ENCODE measurements at regions not wholly inside any gene's neighbourhood (a gene's known extent, or its start where the extent isn't known, plus 50 kb on each side); places are given as distances from the start of the nearest gene placed in this dataset.

DNA sequence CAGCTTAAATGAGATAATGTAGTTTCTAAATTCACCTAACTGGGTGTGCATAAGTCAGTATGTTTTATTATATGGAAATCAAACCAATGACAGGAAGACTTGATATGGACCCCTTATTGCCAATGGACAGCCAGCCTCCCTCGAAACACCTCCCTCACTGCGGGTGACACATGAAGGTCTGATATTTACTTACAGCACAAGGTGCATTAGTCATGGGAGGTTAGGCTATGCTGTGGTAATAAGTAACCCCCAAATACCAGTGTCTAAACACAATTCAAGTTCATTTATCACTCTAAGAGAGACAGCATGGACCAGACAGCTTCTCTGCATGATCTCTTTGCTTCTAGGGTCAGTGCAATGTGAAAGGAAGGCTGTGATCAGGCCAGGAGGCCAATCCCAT, 126.0 kb upstream of the KCNJ6 start:
- DNase-seq (ENCODE audit: low read depth): no peak
- H3K4me3 ChIP-seq (ENCODE audit: low read depth, low read length): no peak overlapping the region
- TF ChIP-seq POLR2A (IDR thresholded peaks at IDR 0.05; ENCODE audit: extremely low read depth, insufficient read length) (no peak), MYC (IDR thresholded peaks at IDR 0.05; ENCODE audit: low read depth, low read length) (no peak)
- TF ChIP-seq, protein P1, sequence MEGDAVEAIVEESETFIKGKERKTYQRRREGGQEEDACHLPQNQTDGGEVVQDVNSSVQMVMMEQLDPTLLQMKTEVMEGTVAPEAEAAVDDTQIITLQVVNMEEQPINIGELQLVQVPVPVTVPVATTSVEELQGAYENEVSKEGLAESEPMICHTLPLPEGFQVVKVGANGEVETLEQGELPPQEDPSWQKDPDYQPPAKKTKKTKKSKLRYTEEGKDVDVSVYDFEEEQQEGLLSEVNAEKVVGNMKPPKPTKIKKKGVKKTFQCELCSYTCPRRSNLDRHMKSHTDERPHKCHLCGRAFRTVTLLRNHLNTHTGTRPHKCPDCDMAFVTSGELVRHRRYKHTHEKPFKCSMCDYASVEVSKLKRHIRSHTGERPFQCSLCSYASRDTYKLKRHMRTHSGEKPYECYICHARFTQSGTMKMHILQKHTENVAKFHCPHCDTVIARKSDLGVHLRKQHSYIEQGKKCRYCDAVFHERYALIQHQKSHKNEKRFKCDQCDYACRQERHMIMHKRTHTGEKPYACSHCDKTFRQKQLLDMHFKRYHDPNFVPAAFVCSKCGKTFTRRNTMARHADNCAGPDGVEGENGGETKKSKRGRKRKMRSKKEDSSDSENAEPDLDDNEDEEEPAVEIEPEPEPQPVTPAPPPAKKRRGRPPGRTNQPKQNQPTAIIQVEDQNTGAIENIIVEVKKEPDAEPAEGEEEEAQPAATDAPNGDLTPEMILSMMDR (IDR thresholded peaks at IDR 0.05; ENCODE audit: low read depth, low read length): no peak
- TF ChIP-seq, protein P2, sequence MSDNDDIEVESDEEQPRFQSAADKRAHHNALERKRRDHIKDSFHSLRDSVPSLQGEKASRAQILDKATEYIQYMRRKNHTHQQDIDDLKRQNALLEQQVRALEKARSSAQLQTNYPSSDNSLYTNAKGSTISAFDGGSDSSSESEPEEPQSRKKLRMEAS (IDR thresholded peaks at IDR 0.05; ENCODE audit: low read depth, low read length): no peak

DNA sequence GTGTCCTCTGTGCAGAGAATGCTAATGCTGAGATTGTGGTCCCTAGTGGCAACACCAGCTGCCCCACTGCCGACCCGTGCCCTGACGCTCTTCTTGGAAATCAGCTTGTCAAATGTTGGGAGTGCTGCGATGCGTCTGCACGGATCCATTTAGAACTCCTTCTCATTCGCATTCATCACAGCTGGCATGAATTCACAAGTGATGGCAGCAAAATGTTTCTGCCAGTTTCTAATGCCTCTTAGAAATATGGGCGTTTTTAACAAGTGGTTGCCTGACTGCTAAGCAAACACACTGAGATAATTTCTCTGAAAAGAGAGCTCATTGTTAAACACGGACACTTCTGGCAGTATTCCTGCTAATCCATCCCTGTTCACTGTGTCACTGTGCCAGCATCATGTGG, 131.9 kb upstream of the KCNJ6 start:
- TF ChIP-seq, protein P1 (IDR thresholded peaks at IDR 0.05; ENCODE audit: low read depth, low read length): no peak
- TF ChIP-seq MYC (IDR thresholded peaks at IDR 0.05; ENCODE audit: low read depth, low read length) (no peak), POLR2A (IDR thresholded peaks at IDR 0.05; ENCODE audit: extremely low read depth, insufficient read length) (no peak)
- TF ChIP-seq, protein P2 (IDR thresholded peaks at IDR 0.05; ENCODE audit: low read depth, low read length): no peak
- no peak for DNase-seq (ENCODE audit: low read depth)

DNA sequence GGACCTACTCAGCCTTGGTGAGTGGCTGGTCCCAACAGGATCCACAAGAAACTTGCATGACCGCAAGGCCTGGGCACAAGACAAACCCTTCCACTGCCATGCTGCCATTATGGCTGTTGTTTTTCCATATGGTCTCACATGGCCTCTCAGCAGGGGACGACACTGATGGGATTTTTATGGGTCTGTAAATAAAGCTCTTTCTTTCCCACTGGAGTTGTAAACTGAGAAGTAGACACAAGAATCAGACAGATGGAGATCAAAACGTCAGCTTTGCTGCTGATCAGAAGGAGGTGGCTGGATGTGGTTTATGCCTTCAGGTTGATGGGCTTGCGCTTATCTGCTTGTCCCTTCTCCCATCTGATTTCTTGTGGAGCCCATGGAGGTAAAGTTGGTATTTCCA, 138.1 kb upstream of the KCNJ6 start:
- no peak for TF ChIP-seq POLR2A (IDR thresholded peaks at IDR 0.05; ENCODE audit: extremely low read depth, insufficient read length)
- TF ChIP-seq, protein P1 (IDR thresholded peaks at IDR 0.05; ENCODE audit: low read depth, low read length): no peak
- no peak for TF ChIP-seq MYC (IDR thresholded peaks at IDR 0.05; ENCODE audit: low read depth, low read length)
- TF ChIP-seq, protein P2 (IDR thresholded peaks at IDR 0.05; ENCODE audit: low read depth, low read length): no peak
- no peak for DNase-seq (ENCODE audit: low read depth)

More for the DNA sequence above, 131.9 kb upstream of the KCNJ6 start:
- H3K4me3 ChIP-seq (ENCODE audit: low read depth, low read length): no peak overlapping the region

DNA sequence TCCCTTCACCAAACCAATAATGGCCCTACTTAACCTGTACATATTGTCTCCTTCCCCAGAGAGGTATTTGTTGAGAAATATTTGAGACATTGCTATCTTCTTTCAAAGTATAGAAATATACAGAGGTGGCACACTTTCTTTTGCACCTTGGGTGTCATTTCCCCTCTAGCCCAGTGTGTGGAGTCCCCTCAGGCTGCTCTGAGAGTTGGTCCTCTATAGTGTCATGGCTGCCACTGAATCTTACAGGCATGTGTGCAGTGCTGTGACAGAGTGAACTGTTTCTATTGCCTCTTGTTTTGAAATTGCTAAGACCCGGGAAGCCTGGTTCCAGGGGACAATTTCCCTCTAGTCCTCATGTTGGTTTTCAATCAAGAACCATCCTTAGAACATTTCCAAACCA, 140.2 kb upstream of the KCNJ6 start:
- TF ChIP-seq, protein P1 (IDR thresholded peaks at IDR 0.05; ENCODE audit: low read depth, low read length): no peak
- TF ChIP-seq MYC (IDR thresholded peaks at IDR 0.05; ENCODE audit: low read depth, low read length) (no peak), POLR2A (IDR thresholded peaks at IDR 0.05; ENCODE audit: extremely low read depth, insufficient read length) (no peak)
- TF ChIP-seq, protein P2 (IDR thresholded peaks at IDR 0.05; ENCODE audit: low read depth, low read length): no peak

More for the DNA sequence above, 138.1 kb upstream of the KCNJ6 start:
- H3K4me3 ChIP-seq (ENCODE audit: low read depth, low read length): no peak overlapping the region

DNA sequence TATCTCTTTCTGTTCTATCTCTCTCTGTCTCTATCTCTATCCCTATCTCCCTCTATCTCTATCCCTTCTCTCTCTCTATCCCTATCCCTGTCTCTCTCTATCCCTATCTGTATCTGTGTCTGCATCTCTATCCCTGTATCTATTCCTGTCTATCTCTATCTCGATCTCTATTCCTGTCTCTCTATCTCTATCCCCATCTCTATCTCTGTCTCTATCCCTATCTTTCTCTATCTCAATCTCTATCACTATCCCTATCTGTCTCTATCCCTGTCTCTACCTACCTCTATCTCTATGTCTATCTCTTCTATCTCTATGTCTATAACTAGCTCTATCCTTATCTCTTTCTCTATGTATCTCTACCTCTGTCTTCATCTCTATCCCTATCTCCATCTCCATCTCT, 141.4 kb upstream of the KCNJ6 start:
- no peak for TF ChIP-seq MYC (IDR thresholded peaks at IDR 0.05; ENCODE audit: low read depth, low read length)
- no peak overlapping the region for H3K4me3 ChIP-seq (ENCODE audit: low read depth, low read length)
- DNase-seq (ENCODE audit: low read depth): no peak

More for the DNA sequence above, 140.2 kb upstream of the KCNJ6 start:
- no peak for DNase-seq (ENCODE audit: low read depth)
- H3K4me3 ChIP-seq (ENCODE audit: low read depth, low read length): no peak overlapping the region

DNA sequence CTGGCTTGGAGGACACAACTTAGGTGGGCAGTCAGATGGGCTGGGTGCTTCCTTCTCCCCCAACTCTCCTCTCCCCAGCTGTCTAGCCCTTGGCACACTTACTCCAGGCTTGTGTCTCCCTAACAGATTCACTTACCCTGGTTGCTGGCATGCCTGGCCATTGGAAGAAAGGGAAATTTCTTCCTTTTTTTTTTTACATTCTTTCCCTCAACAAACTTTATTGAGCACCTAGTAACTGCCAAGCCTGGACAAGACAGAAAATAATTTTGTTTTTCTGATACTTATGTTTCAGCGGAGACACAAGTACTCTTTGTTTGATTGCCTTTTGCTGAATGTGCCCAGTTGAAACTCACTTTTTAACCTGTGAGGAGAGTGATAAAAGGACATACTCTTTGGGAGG, 144.3 kb upstream of the KCNJ6 start:
- DNase-seq (ENCODE audit: low read depth): no peak
- TF ChIP-seq MYC (IDR thresholded peaks at IDR 0.05; ENCODE audit: low read depth, low read length): no peak
- H3K4me3 ChIP-seq (ENCODE audit: low read depth, low read length): no peak overlapping the region

DNA sequence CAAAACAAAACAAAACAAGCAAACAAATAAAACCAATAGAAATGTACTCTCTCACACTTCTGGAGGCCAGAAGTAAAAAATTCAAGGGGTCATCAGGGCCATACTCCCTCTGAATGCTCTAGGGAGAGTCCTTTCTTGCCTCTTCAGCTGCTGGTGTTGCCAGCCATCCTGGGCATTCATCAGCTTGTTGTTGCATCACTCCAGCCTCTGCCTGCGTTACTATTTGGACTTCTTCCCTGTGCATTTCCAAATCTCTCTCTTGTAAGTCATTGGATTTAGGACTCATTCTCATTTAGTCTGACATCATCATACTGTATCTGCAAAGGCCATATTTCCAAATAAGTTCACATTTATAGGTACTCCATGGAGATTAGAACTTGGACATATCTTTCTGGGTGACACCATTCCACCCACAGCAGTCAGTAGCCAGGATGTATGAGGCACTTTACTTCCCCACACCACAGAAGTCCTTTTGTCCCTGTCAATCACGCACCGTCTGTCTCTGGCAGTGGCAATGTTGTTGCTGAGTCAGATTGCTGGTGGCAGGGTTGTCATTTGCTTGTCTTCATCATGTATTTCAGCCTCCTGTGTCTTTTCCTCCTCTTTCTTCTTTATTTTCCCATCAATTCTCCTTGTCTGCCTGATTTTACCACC, 151.0 kb upstream of the KCNJ6 start:
- no peak overlapping the region for H3K4me3 ChIP-seq (ENCODE audit: low read depth, low read length)
- DNase-seq (ENCODE audit: low read depth): no peak
- TF ChIP-seq, protein P1 (IDR thresholded peaks at IDR 0.05; ENCODE audit: low read depth, low read length): no peak
- TF ChIP-seq, protein P2 (IDR thresholded peaks at IDR 0.05; ENCODE audit: low read depth, low read length): no peak
- TF ChIP-seq POLR2A (IDR thresholded peaks at IDR 0.05; ENCODE audit: extremely low read depth, insufficient read length): no peak
- no peak for TF ChIP-seq MYC (IDR thresholded peaks at IDR 0.05; ENCODE audit: low read depth, low read length)

All from NB4 (cell line).